Glutamatergic neuron (in vitro differentiated cells): ENCODE measurements at regions not wholly inside any gene's neighbourhood (a gene's known extent, or its start where the extent isn't known, plus 50 kb on each side); places are given as distances from the start of the nearest gene placed in this dataset.
"Not testable (repeated sequence)": the region's sequence is repeated elsewhere in the genome, so short reads cannot be mapped to it uniquely, and the experiment has no call there.

Experiments used
- DNase-seq: peaks from one replicate; pipeline ENCODE4 v3.0.0; 2022
- H3K27ac Mint-ChIP-seq: one replicate; pipeline ENCODE4 v1.8.0; 2020; ENCODE audit warnings: mild to moderate bottlenecking, mixed read lengths, inconsistent platforms; ENCODE audit not compliant: unreplicated experiment
- H3K27me3 Mint-ChIP-seq: one replicate; pipeline ENCODE4 v1.8.0; 2020; ENCODE audit warnings: mild to moderate bottlenecking, moderate library complexity, mixed read lengths, inconsistent platforms; ENCODE audit not compliant: unreplicated experiment
- H3K36me3 Mint-ChIP-seq: one replicate; pipeline ENCODE4 v1.8.0; 2020; ENCODE audit warnings: mild to moderate bottlenecking, mixed read lengths, inconsistent platforms; ENCODE audit not compliant: unreplicated experiment
- H3K4me1 Mint-ChIP-seq: one replicate; pipeline ENCODE4 v1.8.0; 2020; ENCODE audit warnings: mild to moderate bottlenecking, low read depth, mixed read lengths, inconsistent platforms; ENCODE audit not compliant: unreplicated experiment
- H3K4me3 Mint-ChIP-seq: one replicate; pipeline ENCODE4 v1.8.0; 2020; ENCODE audit warnings: mild to moderate bottlenecking, mixed read lengths, inconsistent platforms; ENCODE audit not compliant: unreplicated experiment
- H3K9me3 Mint-ChIP-seq: one replicate; pipeline ENCODE4 v1.8.0; 2020; ENCODE audit warnings: mild to moderate bottlenecking, moderate library complexity, mixed read lengths, inconsistent platforms; ENCODE audit not compliant: unreplicated experiment
- CTCF ChIP-seq: fragments of 200-600 bp; sonication (generic); IDR thresholded peaks from one replicate; pipeline ENCODE4 v1.5.0; 2021; ENCODE audit not compliant: partially characterized antibody, unreplicated experiment

- peaks cover 3% of the 10 kb centered on the region for H3K4me1 Mint-ChIP-seq
- TF ChIP-seq CTCF = no peak
- H3K27ac Mint-ChIP-seq = no peak overlapping the region
- DNase-seq = no peak
- H3K36me3 Mint-ChIP-seq = no peaks in the 10 kb centered on the region
- H3K27me3 Mint-ChIP-seq = peaks cover 1% of the 10 kb centered on the region
- H3K9me3 Mint-ChIP-seq = peaks cover 2% of the 10 kb centered on the region
- H3K4me3 Mint-ChIP-seq = no peak overlapping the region
These were observed 131.8 kb downstream of the APIP start for GRCh38 chr11:34784318-34784841.

GRCh38 chr11:34783816-34784317 is 132.3 kb downstream of the APIP start:
- no peak for DNase-seq
- Mint-ChIP-seq H3K27me3 (peaks cover 1% of the 10 kb centered on the region), H3K27ac (no peak overlapping the region), H3K4me1 (peaks cover 2% of the 10 kb centered on the region), H3K36me3 (no peaks in the 10 kb centered on the region), H3K9me3 (peaks cover 2% of the 10 kb centered on the region), H3K4me3 (no peak overlapping the region)
- no peak for TF ChIP-seq CTCF

- not testable (repeated sequence) for H3K36me3 Mint-ChIP-seq, H3K27ac Mint-ChIP-seq, H3K9me3 Mint-ChIP-seq, H3K4me1 Mint-ChIP-seq, H3K27me3 Mint-ChIP-seq, H3K4me3 Mint-ChIP-seq, DNase-seq
These were observed 134.4 kb downstream of the APIP start for GRCh38 chr11:34781826-34782225.

- Mint-ChIP-seq H3K4me3 (no peak overlapping the region), H3K36me3 (peaks cover 13% of the 10 kb centered on the region), H3K9me3 (no peaks in the 10 kb centered on the region), H3K4me1 (no peaks in the 10 kb centered on the region), H3K27ac (no peak overlapping the region), H3K27me3 (peaks cover 2% of the 10 kb centered on the region)
- no peak for DNase-seq
- no peak for TF ChIP-seq CTCF
These were observed 140.7 kb downstream of the APIP start for GRCh38 chr11:34775417-34775888.

GRCh38 chr11:34774604-34775003 is 141.6 kb downstream of the APIP start:
- Mint-ChIP-seq H3K27me3 (peaks cover 2% of the 10 kb centered on the region), H3K4me3 (no peak overlapping the region), H3K9me3 (no peaks in the 10 kb centered on the region), H3K27ac (no peak overlapping the region), H3K4me1 (no peaks in the 10 kb centered on the region), H3K36me3 (peaks cover 13% of the 10 kb centered on the region)
- TF ChIP-seq CTCF = no peak
- DNase-seq = no peak
